H1 (cell line): ENCODE measurements at regions not wholly inside any gene's neighbourhood (a gene's known extent, or its start where the extent isn't known, plus 50 kb on each side); places are given as distances from the start of the nearest gene placed in this dataset.

Source experiments
- KDM5A ChIP-seq: fragments of 200-600 bp; IDR thresholded peaks from 2 replicates; pipeline ENCODE4 v1.7.1; 2012; ENCODE audit warnings: mild to moderate bottlenecking, low read length, inconsistent platforms, mixed read lengths
- RFX5 ChIP-seq: IDR thresholded peaks from 2 replicates; pipeline ENCODE4 v1.6.1; 2011; ENCODE audit warnings: low read depth, low read length, improper control_type of control experiment, borderline replicate concordance
- SIRT6 ChIP-seq: IDR thresholded peaks from one replicate; pipeline ENCODE4 v1.7.1; 2012; ENCODE audit warnings: low read length, inconsistent platforms
- TF ChIP-seq, protein P1 (sequence below): IDR thresholded peaks from 2 replicates; pipeline ENCODE4 v1.6.1; 2012; ENCODE audit warnings: low read length, inconsistent platforms

- TF ChIP-seq KDM5A = no peak
- TF ChIP-seq, protein P1, sequence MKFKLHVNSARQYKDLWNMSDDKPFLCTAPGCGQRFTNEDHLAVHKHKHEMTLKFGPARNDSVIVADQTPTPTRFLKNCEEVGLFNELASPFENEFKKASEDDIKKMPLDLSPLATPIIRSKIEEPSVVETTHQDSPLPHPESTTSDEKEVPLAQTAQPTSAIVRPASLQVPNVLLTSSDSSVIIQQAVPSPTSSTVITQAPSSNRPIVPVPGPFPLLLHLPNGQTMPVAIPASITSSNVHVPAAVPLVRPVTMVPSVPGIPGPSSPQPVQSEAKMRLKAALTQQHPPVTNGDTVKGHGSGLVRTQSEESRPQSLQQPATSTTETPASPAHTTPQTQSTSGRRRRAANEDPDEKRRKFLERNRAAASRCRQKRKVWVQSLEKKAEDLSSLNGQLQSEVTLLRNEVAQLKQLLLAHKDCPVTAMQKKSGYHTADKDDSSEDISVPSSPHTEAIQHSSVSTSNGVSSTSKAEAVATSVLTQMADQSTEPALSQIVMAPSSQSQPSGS = no peak
- no peak for TF ChIP-seq SIRT6
- TF ChIP-seq RFX5 = no peak
These were observed 204.1 kb downstream of the GXYLT1 start (continued) for GRCh38 chr12:41940571-41940970.
